Suprapubic skin (tissue), 4 donors: ENCODE measurements at regions not wholly inside any gene's neighbourhood (a gene's known extent, or its start where the extent isn't known, plus 50 kb on each side); places are given as distances from the start of the nearest gene placed in this dataset.

ENCODE experiments used
- DNase-seq, 2 donors: peaks; one replicate each; pipeline ENCODE4 v3.0.0-alpha.2; 2019; ENCODE audit warnings: low spot score in 2 of 2
- H3K27ac ChIP-seq: fragments of 200-600 bp; sonication (generic); one replicate; pipeline ENCODE4 v1.5.1; 2019
- H3K27me3 ChIP-seq: fragments of 200-600 bp; sonication (generic); one replicate; pipeline ENCODE4 v1.5.1; 2019
- H3K36me3 ChIP-seq: fragments of 200-600 bp; sonication (generic); one replicate; pipeline ENCODE4 v1.5.1; 2019
- H3K4me1 ChIP-seq: fragments of 200-600 bp; sonication (generic); one replicate; pipeline ENCODE4 v1.5.1; 2019
- H3K4me3 ChIP-seq: fragments of 200-600 bp; sonication (generic); one replicate; pipeline ENCODE4 v1.5.1; 2019; ENCODE audit warnings: mild to moderate bottlenecking
- H3K9me3 ChIP-seq: fragments of 200-600 bp; sonication (generic); one replicate; pipeline ENCODE4 v1.5.1; 2019
- EP300 ChIP-seq: sonication (generic); formaldehyde crosslinking; IDR thresholded peaks from one replicate; pipeline ENCODE4 v1.6.1; 2017; ENCODE audit warnings: antibody characterized with exemption
- POLR2A ChIP-seq, 2 donors: fragments of 450-650 bp; IDR thresholded peaks; one replicate each; pipeline ENCODE4 v1.6.1; 2017; ENCODE audit warnings: antibody characterized with exemption in 2 of 2, mild to moderate bottlenecking in 2 of 2, moderate library complexity in 2 of 2
- POLR2AphosphoS5 ChIP-seq, 3 donors: sonication (generic); formaldehyde crosslinking; IDR thresholded peaks; one replicate each; pipeline ENCODE4 v1.6.1; 2017; ENCODE audit warnings: antibody characterized with exemption in 3 of 3
- WGBS: methylation state at CpG from one replicate; pipeline ENCODE4 v1.1.5; 2018; 5-methylcytosine and 5-hydroxymethylcytosine counted together
- TF ChIP-seq, protein P1 (sequence below), 2 donors: fragments of 200-600 bp in 1 of 2; fragments of 450-650 bp in 1 of 2; sonication (generic) in 1 of 2; IDR thresholded peaks; one replicate each; pipeline ENCODE4 v1.5.1; 2016 to 2019; ENCODE audit warnings: antibody characterized with exemption in 2 of 2, mild to moderate bottlenecking in 1 of 2, moderate library complexity in 1 of 2

DNA sequence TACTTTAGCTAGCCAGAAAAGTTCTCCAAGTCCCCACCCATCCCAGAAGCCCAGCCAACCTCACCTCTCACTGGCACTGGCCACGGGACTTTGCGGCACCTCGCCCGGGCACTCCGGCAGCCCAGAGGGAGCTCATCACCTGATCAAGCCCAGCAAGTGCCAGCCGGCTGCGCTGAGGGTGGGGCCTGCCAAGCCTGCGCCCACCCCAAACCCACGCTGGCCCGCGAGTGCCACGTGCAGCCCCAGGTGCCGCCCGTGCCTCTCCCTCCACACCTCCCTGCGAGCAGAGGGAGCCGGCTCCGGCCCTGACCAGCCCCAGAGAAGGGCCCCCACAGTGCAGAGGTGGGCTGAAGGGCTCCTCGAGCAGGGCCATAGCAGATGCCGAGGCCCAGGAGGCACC, 585.0 kb upstream of the HS6ST1 start:
- TF ChIP-seq, protein P1, sequence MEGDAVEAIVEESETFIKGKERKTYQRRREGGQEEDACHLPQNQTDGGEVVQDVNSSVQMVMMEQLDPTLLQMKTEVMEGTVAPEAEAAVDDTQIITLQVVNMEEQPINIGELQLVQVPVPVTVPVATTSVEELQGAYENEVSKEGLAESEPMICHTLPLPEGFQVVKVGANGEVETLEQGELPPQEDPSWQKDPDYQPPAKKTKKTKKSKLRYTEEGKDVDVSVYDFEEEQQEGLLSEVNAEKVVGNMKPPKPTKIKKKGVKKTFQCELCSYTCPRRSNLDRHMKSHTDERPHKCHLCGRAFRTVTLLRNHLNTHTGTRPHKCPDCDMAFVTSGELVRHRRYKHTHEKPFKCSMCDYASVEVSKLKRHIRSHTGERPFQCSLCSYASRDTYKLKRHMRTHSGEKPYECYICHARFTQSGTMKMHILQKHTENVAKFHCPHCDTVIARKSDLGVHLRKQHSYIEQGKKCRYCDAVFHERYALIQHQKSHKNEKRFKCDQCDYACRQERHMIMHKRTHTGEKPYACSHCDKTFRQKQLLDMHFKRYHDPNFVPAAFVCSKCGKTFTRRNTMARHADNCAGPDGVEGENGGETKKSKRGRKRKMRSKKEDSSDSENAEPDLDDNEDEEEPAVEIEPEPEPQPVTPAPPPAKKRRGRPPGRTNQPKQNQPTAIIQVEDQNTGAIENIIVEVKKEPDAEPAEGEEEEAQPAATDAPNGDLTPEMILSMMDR (IDR thresholded peaks at IDR 0.05): no peak
- no peak for TF ChIP-seq EP300
- TF ChIP-seq POLR2A (IDR thresholded peaks at IDR 0.05): no peak
- no peaks in the 10 kb centered on the region for H3K4me1 ChIP-seq
- no peaks in the 10 kb centered on the region for H3K27me3 ChIP-seq
- DNase-seq: no peak
- H3K36me3 ChIP-seq: no peaks in the 10 kb centered on the region
- no peak overlapping the region for H3K4me3 ChIP-seq
- no peak overlapping the region for H3K27ac ChIP-seq
- WGBS: 88% methylated on average over 10 of the region's 19 CpGs
- peaks cover 3% of the 10 kb centered on the region for H3K9me3 ChIP-seq

DNA sequence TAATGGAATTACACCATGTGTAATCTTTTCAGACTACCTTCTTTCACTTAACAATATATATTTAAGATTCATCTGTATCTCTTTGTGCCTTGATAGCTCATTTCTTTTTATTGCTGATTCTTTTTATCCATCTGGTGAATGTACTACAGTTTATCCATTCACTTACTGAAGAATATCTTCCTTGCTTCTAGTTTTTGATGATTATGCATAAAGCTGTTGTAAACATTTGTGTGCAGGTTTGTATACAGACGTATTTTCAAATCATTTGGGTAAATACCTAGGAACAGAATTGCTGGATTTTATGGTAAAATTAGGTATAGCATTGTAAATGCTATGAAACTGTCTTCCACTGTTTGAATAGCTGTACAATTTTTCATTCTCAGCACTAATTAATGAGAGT, 592.6 kb upstream of the HS6ST1 start:
- WGBS: 84% methylated on average over 1 of the region's 1 CpG
- no peak for TF ChIP-seq EP300
- TF ChIP-seq POLR2AphosphoS5 (IDR thresholded peaks at IDR 0.05): no peak
- TF ChIP-seq POLR2A (IDR thresholded peaks at IDR 0.05): no peak
- TF ChIP-seq, protein P1 (IDR thresholded peaks at IDR 0.05): no peak
- Histone ChIP-seq H3K36me3 (no peaks in the 10 kb centered on the region), H3K27me3 (no peaks in the 10 kb centered on the region), H3K27ac (no peak overlapping the region), H3K9me3 (peaks cover 10% of the 10 kb centered on the region), H3K4me3 (no peak overlapping the region), H3K4me1 (no peaks in the 10 kb centered on the region)
- no peak for DNase-seq

DNA sequence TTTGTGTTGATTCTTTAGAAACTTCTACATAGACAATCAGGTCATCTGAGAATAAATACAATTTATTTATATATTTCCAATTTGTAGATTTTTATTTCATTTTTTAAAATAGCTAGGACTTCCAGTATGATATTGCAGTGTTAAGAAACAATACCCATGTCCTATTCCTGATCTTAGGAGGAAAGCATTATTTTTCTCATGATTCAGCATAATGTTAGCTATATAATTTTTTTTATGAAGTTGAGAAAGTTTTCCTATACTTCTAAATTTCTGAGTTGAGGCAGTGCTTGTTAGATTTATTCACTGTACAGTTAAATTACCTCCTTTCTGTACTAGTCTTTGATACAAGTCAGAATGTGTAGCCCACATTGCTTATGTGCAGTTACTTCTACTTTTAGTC, 595.7 kb upstream of the HS6ST1 start:
- Histone ChIP-seq H3K9me3 (peaks cover 10% of the 10 kb centered on the region), H3K36me3 (no peaks in the 10 kb centered on the region), H3K4me3 (no peak overlapping the region), H3K4me1 (no peaks in the 10 kb centered on the region), H3K27ac (no peak overlapping the region), H3K27me3 (no peaks in the 10 kb centered on the region)
- no peak for DNase-seq
- TF ChIP-seq, protein P1 (IDR thresholded peaks at IDR 0.05): no peak
- TF ChIP-seq POLR2A (IDR thresholded peaks at IDR 0.05): no peak
- TF ChIP-seq POLR2AphosphoS5 (IDR thresholded peaks at IDR 0.05): no peak
- no peak for TF ChIP-seq EP300

DNA sequence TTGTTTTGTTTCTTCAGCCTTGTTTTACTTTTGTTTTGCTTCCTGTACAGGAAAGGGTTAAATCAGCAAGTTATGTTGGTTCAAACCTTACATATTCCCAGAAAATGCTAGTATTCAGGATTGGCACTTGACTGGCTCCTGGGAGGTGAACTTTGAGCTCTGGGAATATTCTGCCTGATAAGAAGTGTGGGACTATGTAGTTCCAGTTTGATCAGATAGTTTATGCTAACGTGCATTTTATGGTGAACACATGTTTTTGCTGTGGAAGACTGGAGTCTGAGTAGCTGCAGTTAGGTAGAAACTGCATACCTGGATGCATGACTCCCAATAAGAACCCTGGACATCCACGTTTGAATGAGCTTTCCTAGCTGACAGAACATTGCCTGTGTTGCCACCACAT, 603.1 kb upstream of the HS6ST1 start:
- Histone ChIP-seq H3K9me3 (no peaks in the 10 kb centered on the region), H3K4me3 (no peak overlapping the region), H3K27ac (no peak overlapping the region), H3K27me3 (no peaks in the 10 kb centered on the region), H3K4me1 (no peaks in the 10 kb centered on the region), H3K36me3 (no peaks in the 10 kb centered on the region)
- TF ChIP-seq, protein P1 (IDR thresholded peaks at IDR 0.05): no peak
- TF ChIP-seq POLR2A (IDR thresholded peaks at IDR 0.05): no peak
- DNase-seq: no peak
- 29% methylated on average over 2 of the region's 2 CpGs for WGBS

DNA sequence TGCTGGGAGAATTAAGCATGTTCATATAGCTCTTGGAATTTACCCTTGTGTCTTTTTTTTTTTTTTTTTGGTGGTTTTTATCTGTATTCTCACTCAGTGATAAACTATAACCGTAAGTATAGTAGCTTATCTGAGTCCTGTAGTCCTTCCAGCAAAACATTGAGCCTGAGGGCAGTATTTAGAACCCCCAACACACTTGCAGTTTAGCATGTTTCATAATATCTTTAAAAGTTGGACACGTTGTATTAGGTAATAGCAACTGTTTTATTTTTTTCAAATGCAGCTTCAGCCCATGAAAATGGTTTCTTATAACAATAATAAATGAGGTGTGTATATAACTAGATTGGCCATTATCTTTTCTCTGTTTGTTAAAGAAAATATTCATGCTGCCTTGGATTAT, 603.5 kb upstream of the HS6ST1 start:
- Histone ChIP-seq H3K4me1 (no peaks in the 10 kb centered on the region), H3K4me3 (no peak overlapping the region)
- 57% methylated on average over 2 of the region's 2 CpGs for WGBS

More for the DNA sequence above, 603.5 kb upstream of the HS6ST1 start:
- TF ChIP-seq POLR2AphosphoS5 (IDR thresholded peaks at IDR 0.05) (no peak), POLR2A (IDR thresholded peaks at IDR 0.05) (no peak), EP300 (no peak)
- TF ChIP-seq, protein P1 (IDR thresholded peaks at IDR 0.05): no peak
- no peaks in the 10 kb centered on the region for H3K36me3 ChIP-seq
- H3K27ac ChIP-seq: no peak overlapping the region
- H3K27me3 ChIP-seq: no peaks in the 10 kb centered on the region
- no peak for DNase-seq
- H3K9me3 ChIP-seq: no peaks in the 10 kb centered on the region
